NT2/D1 (cell line): ENCODE measurements at regions not wholly inside any gene's neighbourhood (a gene's known extent, or its start where the extent isn't known, plus 50 kb on each side); places are given as distances from the start of the nearest gene placed in this dataset.

Experiments
- DNase-seq: peaks from one replicate; pipeline ENCODE4 v3.0.0-alpha.2; 2011; ENCODE audit warnings: low read depth, low spot score
- H3K27me3 ChIP-seq: 2 replicates; pipeline ENCODE4 v1.6.0; 2011; ENCODE audit warnings: mild to moderate bottlenecking; ENCODE audit not compliant: insufficient read length, insufficient read depth
- H3K36me3 ChIP-seq: 2 replicates; pipeline ENCODE4 v1.6.1; 2011; ENCODE audit warnings: mild to moderate bottlenecking, low read length, mixed read lengths; ENCODE audit not compliant: insufficient read depth, insufficient read length
- H3K4me1 ChIP-seq: 2 replicates; pipeline ENCODE4 v1.5.1; 2011; ENCODE audit not compliant: insufficient read depth, insufficient read length
- H3K4me3 ChIP-seq: 2 replicates; pipeline ENCODE4 v1.5.1; 2011; ENCODE audit warnings: low read depth; ENCODE audit not compliant: insufficient read length
- H3K9ac ChIP-seq: 2 replicates; pipeline ENCODE4 v1.6.0; 2011; ENCODE audit warnings: low read depth; ENCODE audit not compliant: insufficient read length
- H3K9me3 ChIP-seq: 2 replicates; pipeline ENCODE4 v1.5.1; 2011; ENCODE audit warnings: mild to moderate bottlenecking, low read length; ENCODE audit not compliant: insufficient read depth
- SUZ12 ChIP-seq: IDR thresholded peaks from 2 replicates; pipeline ENCODE4 v1.6.1; 2011; ENCODE audit not compliant: insufficient read length, insufficient read depth; ENCODE audit errors: extremely low read depth
- YY1 ChIP-seq: IDR thresholded peaks from 2 replicates; pipeline ENCODE4 v1.6.1; 2011; ENCODE audit not compliant: insufficient read length, insufficient read depth
- ZNF274 ChIP-seq: IDR thresholded peaks from 2 replicates; pipeline ENCODE4 v1.6.1; 2011; ENCODE audit warnings: mild to moderate bottlenecking, low read depth, low read length

DNA sequence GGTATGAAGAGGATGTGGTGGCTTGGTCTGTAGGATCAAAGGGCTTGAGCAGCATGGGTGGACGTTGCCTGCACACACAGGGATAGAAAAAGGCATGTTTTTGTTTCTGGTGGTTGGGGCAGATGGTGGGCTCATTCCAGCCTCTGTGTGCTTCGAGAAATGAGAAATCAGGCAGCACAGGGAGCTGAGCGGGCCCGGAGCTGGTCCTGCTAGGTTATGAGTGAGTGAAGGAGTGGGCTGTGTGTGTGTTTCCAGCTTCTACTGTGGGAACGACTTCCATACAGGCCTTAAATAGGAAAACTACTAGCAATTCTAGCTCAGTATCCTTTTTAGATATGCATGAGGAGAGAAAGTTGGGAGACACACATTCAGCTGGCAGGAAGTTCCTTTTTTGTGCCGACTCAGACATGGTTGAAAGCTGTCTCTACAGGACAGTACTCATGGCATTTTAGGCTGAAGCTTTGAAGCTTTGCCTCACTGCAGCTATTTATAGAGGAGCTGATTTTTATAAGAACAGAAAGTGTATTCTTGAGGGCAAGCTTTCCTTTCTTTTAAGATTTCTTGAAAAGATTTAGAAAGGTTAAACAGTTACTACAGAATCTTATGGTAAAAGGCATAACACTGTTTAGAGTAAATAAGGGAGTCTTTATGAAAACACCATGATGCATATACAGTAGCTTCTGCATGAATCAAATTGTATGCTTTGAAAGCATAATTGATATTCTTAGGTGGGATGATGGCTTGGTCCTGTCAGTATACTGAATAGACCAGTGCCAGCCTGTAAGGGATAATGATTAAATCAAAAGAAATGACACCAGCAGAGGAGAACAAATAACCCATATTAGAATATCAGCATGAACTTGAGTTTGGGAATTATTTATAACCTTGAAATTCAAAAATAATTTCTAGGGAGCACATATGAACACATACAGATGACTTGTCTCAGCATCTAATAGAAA is 104.0 kb upstream of the MAN1A1 start:
- TF ChIP-seq ZNF274, result no peak
- TF ChIP-seq SUZ12, result no peak
- no peak for TF ChIP-seq YY1
- H3K9me3 ChIP-seq, result no peaks in the 10 kb centered on the region
- DNase-seq, result no peak
- no peak overlapping the region for H3K4me3 ChIP-seq
- no peaks in the 10 kb centered on the region for H3K27me3 ChIP-seq
- no peaks in the 10 kb centered on the region for H3K4me1 ChIP-seq
- no peak overlapping the region for H3K9ac ChIP-seq
- no peaks in the 10 kb centered on the region for H3K36me3 ChIP-seq

DNA sequence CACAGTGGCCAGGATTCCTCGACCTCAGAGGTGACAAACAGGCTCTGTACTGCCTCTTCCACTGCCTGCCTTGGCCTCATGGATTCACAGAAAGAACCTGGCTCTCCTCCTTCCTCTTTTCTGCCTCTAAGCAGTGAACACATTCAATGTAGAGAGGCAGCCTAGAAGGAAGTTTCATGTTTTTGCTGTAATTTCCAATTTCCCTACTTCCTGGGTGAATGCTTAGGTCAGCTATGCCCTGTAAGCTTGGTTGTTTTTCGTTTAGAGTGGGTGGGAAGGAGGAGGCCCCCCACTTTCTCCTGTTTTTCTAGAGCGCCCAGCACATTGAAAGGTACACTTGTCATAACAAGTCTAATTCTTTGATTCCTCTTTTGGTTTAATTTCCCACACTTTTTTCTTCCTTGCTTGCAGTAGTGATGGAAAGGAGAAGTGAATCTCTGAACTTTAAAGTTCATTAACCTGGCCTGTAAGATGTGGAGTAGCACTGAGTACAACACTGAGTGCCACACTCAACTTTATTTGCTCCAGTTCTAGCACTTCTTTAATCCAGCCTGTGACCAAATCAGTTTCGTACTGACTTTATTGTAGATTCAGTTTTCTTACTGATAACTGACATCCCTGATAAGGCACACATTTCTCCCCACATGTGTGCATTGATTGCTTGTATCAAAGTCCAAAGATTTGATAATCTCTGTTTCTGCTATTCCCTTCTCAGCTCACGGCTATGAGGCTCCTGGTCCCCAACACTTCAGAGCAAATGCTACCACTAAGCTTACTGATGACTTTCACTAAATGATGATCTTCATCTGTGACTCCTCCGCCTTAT is 100.0 kb upstream of the MAN1A1 start:
- TF ChIP-seq YY1 (no peak), SUZ12 (no peak), ZNF274 (no peak)
- Histone ChIP-seq H3K36me3 (no peaks in the 10 kb centered on the region), H3K27me3 (no peaks in the 10 kb centered on the region), H3K4me1 (no peaks in the 10 kb centered on the region), H3K9me3 (no peaks in the 10 kb centered on the region), H3K4me3 (no peak overlapping the region), H3K9ac (no peak overlapping the region)
- no peak for DNase-seq

DNA sequence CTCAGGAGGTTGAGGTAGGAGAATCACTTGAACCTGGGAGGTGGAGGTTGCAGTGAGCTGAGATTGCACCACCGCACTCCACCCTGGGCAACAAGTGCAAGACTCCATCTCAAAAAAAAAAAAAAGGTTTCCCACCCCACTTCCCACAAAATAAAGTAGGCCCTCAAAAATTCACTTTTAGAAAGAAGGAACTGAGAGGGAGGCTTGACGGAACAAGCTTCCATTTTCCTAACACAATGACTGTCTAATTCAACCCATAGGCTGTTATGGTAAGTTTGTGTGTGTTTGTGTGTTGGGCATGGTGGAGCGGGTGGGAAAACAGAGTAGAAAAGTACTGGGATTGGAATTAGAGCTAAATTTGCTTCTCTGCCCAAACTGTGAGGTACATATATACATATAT is 98.4 kb upstream of the MAN1A1 start:
- Histone ChIP-seq H3K36me3 (no peaks in the 10 kb centered on the region), H3K4me3 (no peak overlapping the region), H3K27me3 (no peaks in the 10 kb centered on the region), H3K4me1 (no peaks in the 10 kb centered on the region), H3K9me3 (no peaks in the 10 kb centered on the region), H3K9ac (no peak overlapping the region)
- no peak for TF ChIP-seq ZNF274
- no peak for TF ChIP-seq SUZ12
- no peak for TF ChIP-seq YY1
- DNase-seq, result no peak

DNA sequence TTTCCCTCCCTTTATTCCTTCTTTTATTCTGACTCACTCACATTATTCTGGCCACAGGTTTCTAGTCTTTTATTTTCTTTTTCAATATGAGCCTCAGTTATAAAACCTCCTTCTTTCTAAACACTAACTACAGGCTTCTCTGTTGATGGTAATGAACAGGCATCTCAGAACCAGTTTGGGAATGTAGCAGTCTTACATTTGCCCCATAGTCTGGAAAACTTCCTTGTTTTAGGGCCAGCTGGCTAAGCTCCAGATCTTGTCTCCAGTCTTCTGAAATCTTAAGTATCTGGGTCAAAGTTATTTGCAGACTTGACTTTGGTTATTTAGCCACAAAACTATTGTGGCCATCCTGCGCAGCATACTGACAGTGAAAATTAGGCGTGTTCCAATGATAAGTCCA is 97.0 kb upstream of the MAN1A1 start:
- H3K9me3 ChIP-seq, result no peaks in the 10 kb centered on the region
- H3K4me1 ChIP-seq, result no peaks in the 10 kb centered on the region
- H3K36me3 ChIP-seq, result no peaks in the 10 kb centered on the region
- no peak overlapping the region for H3K9ac ChIP-seq
- H3K27me3 ChIP-seq, result no peaks in the 10 kb centered on the region
- TF ChIP-seq SUZ12 (no peak), ZNF274 (no peak), YY1 (no peak)
- no peak for DNase-seq
- no peak overlapping the region for H3K4me3 ChIP-seq

DNA sequence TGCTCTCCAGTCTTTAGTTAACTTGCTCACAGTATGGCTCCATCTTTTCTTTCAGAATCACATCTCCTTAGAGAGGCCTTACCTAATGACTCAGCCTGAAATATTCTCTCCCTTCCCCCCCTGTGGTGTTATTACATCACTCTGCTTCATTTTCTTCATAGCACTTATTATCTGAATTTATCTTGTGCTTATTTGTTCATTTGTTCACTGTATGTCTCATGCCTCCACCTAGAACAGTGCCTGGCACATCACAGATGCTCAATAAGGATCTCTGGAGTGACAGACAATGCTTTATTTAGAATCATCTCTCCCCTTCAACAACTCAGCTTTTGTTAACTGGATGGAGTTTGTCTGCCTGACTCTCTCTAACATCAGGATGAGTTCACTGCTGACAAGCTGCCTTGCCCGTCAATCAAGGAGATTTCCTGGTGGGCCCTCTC is 96.6 kb upstream of the MAN1A1 start:
- DNase-seq, result no peak
- no peak overlapping the region for H3K9ac ChIP-seq
- TF ChIP-seq SUZ12, result no peak
- TF ChIP-seq ZNF274, result no peak
- TF ChIP-seq YY1, result no peak
- no peaks in the 10 kb centered on the region for H3K36me3 ChIP-seq
- no peaks in the 10 kb centered on the region for H3K9me3 ChIP-seq
- no peaks in the 10 kb centered on the region for H3K4me1 ChIP-seq
- no peaks in the 10 kb centered on the region for H3K27me3 ChIP-seq
- no peak overlapping the region for H3K4me3 ChIP-seq

DNA sequence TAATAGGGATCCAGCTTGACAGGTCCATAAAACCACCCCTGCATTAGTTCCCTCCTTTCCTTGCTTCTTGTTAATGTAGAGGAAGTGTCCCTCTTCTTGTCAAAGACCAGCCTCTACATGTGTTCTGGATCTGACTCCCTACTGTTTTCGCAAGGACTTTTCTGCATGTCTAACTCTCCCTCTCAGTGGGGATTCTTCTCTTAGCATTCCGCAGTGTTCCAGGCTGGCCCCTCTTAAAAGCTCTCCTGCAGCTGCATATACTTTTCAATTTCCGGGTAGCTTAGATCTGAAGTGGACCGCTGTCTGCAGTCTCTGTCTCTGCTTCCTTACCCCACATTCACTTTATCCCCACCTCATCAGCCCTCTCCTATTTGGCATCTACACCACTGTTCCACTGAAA is 96.1 kb upstream of the MAN1A1 start:
- no peaks in the 10 kb centered on the region for H3K27me3 ChIP-seq
- no peaks in the 10 kb centered on the region for H3K4me1 ChIP-seq
- no peak for TF ChIP-seq ZNF274
- no peak for TF ChIP-seq YY1
- no peak for TF ChIP-seq SUZ12
- H3K4me3 ChIP-seq, result no peak overlapping the region
- no peak overlapping the region for H3K9ac ChIP-seq
- DNase-seq, result no peak
- H3K9me3 ChIP-seq, result no peaks in the 10 kb centered on the region
- H3K36me3 ChIP-seq, result no peaks in the 10 kb centered on the region
